ENCODE measurements at regions not wholly inside any gene's neighbourhood (a gene's known extent, or its start where the extent isn't known, plus 50 kb on each side); places are given as distances from the start of the nearest gene placed in this dataset.

DNA sequence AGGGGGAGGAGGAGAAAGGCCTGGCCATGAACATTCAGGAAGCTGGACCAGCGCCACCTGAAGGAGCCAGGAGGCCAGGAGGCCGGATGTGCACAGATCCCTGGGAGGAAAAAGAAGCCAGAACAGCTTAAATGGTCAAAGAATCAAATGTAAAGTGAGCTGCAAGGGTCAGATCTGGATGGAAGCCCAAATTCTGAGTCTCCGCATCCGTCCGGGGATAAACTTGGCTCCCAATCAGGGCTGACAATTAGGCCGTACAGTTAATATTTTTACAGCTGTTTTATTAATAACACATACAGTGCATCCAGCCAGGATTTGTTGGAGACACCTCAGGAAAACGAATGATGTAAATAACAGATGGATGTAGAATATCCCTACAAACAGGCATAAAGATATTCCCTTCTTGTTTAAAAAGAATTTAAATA is 495.1 kb upstream of the TCF4 start:
- TF ChIP-seq, protein P1, sequence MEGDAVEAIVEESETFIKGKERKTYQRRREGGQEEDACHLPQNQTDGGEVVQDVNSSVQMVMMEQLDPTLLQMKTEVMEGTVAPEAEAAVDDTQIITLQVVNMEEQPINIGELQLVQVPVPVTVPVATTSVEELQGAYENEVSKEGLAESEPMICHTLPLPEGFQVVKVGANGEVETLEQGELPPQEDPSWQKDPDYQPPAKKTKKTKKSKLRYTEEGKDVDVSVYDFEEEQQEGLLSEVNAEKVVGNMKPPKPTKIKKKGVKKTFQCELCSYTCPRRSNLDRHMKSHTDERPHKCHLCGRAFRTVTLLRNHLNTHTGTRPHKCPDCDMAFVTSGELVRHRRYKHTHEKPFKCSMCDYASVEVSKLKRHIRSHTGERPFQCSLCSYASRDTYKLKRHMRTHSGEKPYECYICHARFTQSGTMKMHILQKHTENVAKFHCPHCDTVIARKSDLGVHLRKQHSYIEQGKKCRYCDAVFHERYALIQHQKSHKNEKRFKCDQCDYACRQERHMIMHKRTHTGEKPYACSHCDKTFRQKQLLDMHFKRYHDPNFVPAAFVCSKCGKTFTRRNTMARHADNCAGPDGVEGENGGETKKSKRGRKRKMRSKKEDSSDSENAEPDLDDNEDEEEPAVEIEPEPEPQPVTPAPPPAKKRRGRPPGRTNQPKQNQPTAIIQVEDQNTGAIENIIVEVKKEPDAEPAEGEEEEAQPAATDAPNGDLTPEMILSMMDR (IDR thresholded peaks at IDR 0.05; ENCODE audit: insufficient read depth, low read depth, low read length) = no peak
- no peak for TF ChIP-seq EZH2 (IDR thresholded peaks at IDR 0.05; ENCODE audit: insufficient read depth, low read length)
- no peaks in the 10 kb centered on the region for H3K9me3 ChIP-seq (ENCODE audit: insufficient read depth, low read depth, low read length)
- Mint-ChIP-seq H3K36me3 (ENCODE audit: low read depth, unreplicated experiment) (no peaks in the 10 kb centered on the region), H3K27ac (ENCODE audit: unreplicated experiment) (no peak overlapping the region), H3K27me3 (ENCODE audit: low read depth, unreplicated experiment) (no peaks in the 10 kb centered on the region), H3K4me1 (ENCODE audit: low read depth, unreplicated experiment) (peaks cover 11% of the 10 kb centered on the region), H3K4me3 (ENCODE audit: unreplicated experiment) (no peak overlapping the region), H3K9me3 (ENCODE audit: unreplicated experiment) (no peaks in the 10 kb centered on the region)
- H2AFZ ChIP-seq (ENCODE audit: low read depth, low read length) = peak overlapping the region; percentile 9
- no peaks in the 10 kb centered on the region for H3K36me3 ChIP-seq (ENCODE audit: insufficient read depth, low read length)
- FAIRE-seq (no peak), DNase-seq (ENCODE audit: low read depth) (peak; percentile 74)
- H3K4me3 ChIP-seq (ENCODE audit: insufficient read depth, low read depth, low read length) = no peak overlapping the region
- H3K4me2 ChIP-seq (ENCODE audit: low read length) = no peak overlapping the region
- no peaks in the 10 kb centered on the region for H3K27me3 ChIP-seq (ENCODE audit: insufficient read depth, low read length)
- H4K20me1 ChIP-seq (ENCODE audit: insufficient read depth, low read length) = no peaks in the 10 kb centered on the region
- peaks cover 9% of the 10 kb centered on the region for H3K4me1 ChIP-seq (ENCODE audit: insufficient read depth, low read length)
- no peaks in the 10 kb centered on the region for H3K79me2 ChIP-seq (ENCODE audit: insufficient read depth, low read length)
- no peak overlapping the region for H3K9ac ChIP-seq (ENCODE audit: low read length)
- no peak overlapping the region for H3K27ac ChIP-seq (ENCODE audit: low read depth, low read length)

DNA sequence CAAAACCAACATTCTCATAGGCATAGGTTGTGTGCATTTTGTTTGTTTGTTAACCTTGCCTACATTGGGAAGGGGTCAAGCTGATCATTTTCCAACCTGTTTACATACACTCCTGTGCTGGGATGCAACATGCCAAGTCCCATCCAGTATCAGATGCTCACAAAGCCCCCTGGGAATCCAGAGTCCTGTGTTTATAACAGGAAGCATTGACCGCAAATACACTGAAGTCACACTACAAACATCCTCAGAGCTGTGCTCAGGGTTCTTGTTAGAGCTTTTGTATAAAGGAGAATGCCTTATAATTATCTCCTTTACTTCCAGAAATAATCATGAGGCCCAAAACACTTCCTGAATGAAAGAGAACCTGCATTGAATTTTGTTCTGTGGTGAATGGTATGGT is 488.7 kb upstream of the TCF4 start:
- no peak overlapping the region for H3K4me2 ChIP-seq (ENCODE audit: low read length)
- DNase-seq (ENCODE audit: low read depth) = no peak
- H3K4me3 Mint-ChIP-seq (ENCODE audit: unreplicated experiment) = no peak overlapping the region
- no peaks in the 10 kb centered on the region for H4K20me1 ChIP-seq (ENCODE audit: insufficient read depth, low read length)
- no peaks in the 10 kb centered on the region for H3K36me3 Mint-ChIP-seq (ENCODE audit: low read depth, unreplicated experiment)
- TF ChIP-seq, protein P1 (IDR thresholded peaks at IDR 0.05; ENCODE audit: insufficient read depth, low read depth, low read length) = no peak
- TF ChIP-seq EZH2 (IDR thresholded peaks at IDR 0.05; ENCODE audit: insufficient read depth, low read length) = no peak
- H3K9me3 Mint-ChIP-seq (ENCODE audit: unreplicated experiment) = peaks cover 2% of the 10 kb centered on the region
- H3K27ac ChIP-seq (ENCODE audit: low read depth, low read length) = no peak overlapping the region
- no peaks in the 10 kb centered on the region for H3K79me2 ChIP-seq (ENCODE audit: insufficient read depth, low read length)
- H3K27ac Mint-ChIP-seq (ENCODE audit: unreplicated experiment) = no peak overlapping the region
- no peaks in the 10 kb centered on the region for H3K9me3 ChIP-seq (ENCODE audit: insufficient read depth, low read depth, low read length)
- no peak overlapping the region for H3K9ac ChIP-seq (ENCODE audit: low read length)
- no peak for FAIRE-seq
- H2AFZ ChIP-seq (ENCODE audit: low read depth, low read length) = no peak overlapping the region
- H3K4me1 ChIP-seq (ENCODE audit: insufficient read depth, low read length) = no peaks in the 10 kb centered on the region
- H3K27me3 ChIP-seq (ENCODE audit: insufficient read depth, low read length) = no peaks in the 10 kb centered on the region
- H3K27me3 Mint-ChIP-seq (ENCODE audit: low read depth, unreplicated experiment) = no peaks in the 10 kb centered on the region
- H3K36me3 ChIP-seq (ENCODE audit: insufficient read depth, low read length) = no peaks in the 10 kb centered on the region
- H3K4me3 ChIP-seq (ENCODE audit: insufficient read depth, low read depth, low read length) = no peak overlapping the region
- no peaks in the 10 kb centered on the region for H3K4me1 Mint-ChIP-seq (ENCODE audit: low read depth, unreplicated experiment)

DNA sequence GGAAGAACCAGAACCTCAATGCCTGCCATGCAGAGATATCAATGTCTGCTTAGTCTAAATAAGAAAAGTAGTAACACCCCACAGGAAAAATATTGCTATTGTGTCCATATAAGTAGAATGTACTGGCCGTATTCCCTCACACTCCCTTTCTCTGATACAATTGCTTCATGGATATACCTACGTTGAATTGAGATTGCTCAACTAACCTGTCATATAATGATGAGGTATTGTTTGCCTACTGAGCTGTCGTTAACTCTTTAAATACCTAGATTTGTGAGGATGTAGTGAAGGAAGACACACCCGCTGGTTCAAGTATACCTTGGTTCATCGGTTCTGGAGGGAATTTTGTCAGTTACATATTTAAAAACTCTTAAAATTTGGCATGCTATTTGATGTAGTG is 480.7 kb upstream of the TCF4 start:
- no peak for FAIRE-seq
- Histone ChIP-seq H4K20me1 (ENCODE audit: insufficient read depth, low read length) (no peaks in the 10 kb centered on the region), H3K4me1 (ENCODE audit: insufficient read depth, low read length) (peaks cover 9% of the 10 kb centered on the region), H2AFZ (ENCODE audit: low read depth, low read length) (no peak overlapping the region), H3K79me2 (ENCODE audit: insufficient read depth, low read length) (no peaks in the 10 kb centered on the region), H3K4me2 (ENCODE audit: low read length) (peak overlapping the region; percentile 42), H3K27ac (ENCODE audit: low read depth, low read length) (no peak overlapping the region), H3K36me3 (ENCODE audit: insufficient read depth, low read length) (no peaks in the 10 kb centered on the region), H3K27me3 (ENCODE audit: insufficient read depth, low read length) (no peaks in the 10 kb centered on the region), H3K9me3 (ENCODE audit: insufficient read depth, low read depth, low read length) (no peaks in the 10 kb centered on the region), H3K4me3 (ENCODE audit: insufficient read depth, low read depth, low read length) (no peak overlapping the region), H3K9ac (ENCODE audit: low read length) (no peak overlapping the region)
- H3K4me3 Mint-ChIP-seq (ENCODE audit: unreplicated experiment) = no peak overlapping the region
- DNase-seq (ENCODE audit: low read depth) = no peak
- no peaks in the 10 kb centered on the region for H3K9me3 Mint-ChIP-seq (ENCODE audit: unreplicated experiment)
- no peaks in the 10 kb centered on the region for H3K36me3 Mint-ChIP-seq (ENCODE audit: low read depth, unreplicated experiment)
- peaks cover 2% of the 10 kb centered on the region for H3K27me3 Mint-ChIP-seq (ENCODE audit: low read depth, unreplicated experiment)
- TF ChIP-seq, protein P1 (IDR thresholded peaks at IDR 0.05; ENCODE audit: insufficient read depth, low read depth, low read length) = no peak
- no peak for TF ChIP-seq EZH2 (IDR thresholded peaks at IDR 0.05; ENCODE audit: insufficient read depth, low read length)
- peak overlapping the region; percentile 14 for H3K27ac Mint-ChIP-seq (ENCODE audit: unreplicated experiment)
- H3K4me1 Mint-ChIP-seq (ENCODE audit: low read depth, unreplicated experiment) = peaks cover 13% of the 10 kb centered on the region
